IMR-90 (cell line): ENCODE measurements at regions not wholly inside any gene's neighbourhood (a gene's known extent, or its start where the extent isn't known, plus 50 kb on each side); places are given as distances from the start of the nearest gene placed in this dataset.

Source experiments
- ATAC-seq: fragments of 200-7000 bp; cut with Tn5 transposase; 2 replicates; pipeline ENCODE4 v1.9.1; 2020; ENCODE audit warnings: low read depth, mild to moderate bottlenecking, moderate library complexity
- BruUV-seq: library from RNA; stranded (reverse); fragments of 400-500 nt; replicated peaks from 2 replicates; lab custom pipeline; 2021; lab: Mats Ljungman, UMichigan
- CTCF ChIA-PET: fragments of 300-600 bp; formaldehyde crosslinking; extraction: SDS; loops from one replicate; lab custom pipeline; 2021; ENCODE audit warnings: antibody characterized with exemption; lab: Yijun Ruan, JAX
- POLR2A ChIA-PET: fragments of 300-600 bp; sonication (Branson Sonifier 250); formaldehyde crosslinking; loops from one replicate; lab custom pipeline; 2022; ENCODE audit warnings: antibody characterized with exemption; ENCODE audit not compliant: unreplicated experiment; lab: Charles Lee
- DNase-seq: peaks from one replicate; pipeline ENCODE4 v3.0.0; 2013
- H2AFZ ChIP-seq: replicated peaks from 2 replicates; pipeline ENCODE3; 2013; ENCODE audit warnings: low read length, mild to moderate bottlenecking; ENCODE audit not compliant: poor library complexity
- H2AK5ac ChIP-seq: 2 replicates; pipeline ENCODE4 v1.6.1; 2013; ENCODE audit warnings: low read depth, low read length, inconsistent platforms
- H2AK9ac ChIP-seq: replicated peaks from 2 replicates; pipeline ENCODE3; 2013; ENCODE audit warnings: mild to moderate bottlenecking, low read depth, low read length, moderate library complexity; ENCODE audit not compliant: poor library complexity
- H2BK120ac ChIP-seq: 2 replicates; pipeline ENCODE4 v1.6.1; 2013; ENCODE audit warnings: low read depth, low read length, inconsistent platforms
- H2BK15ac ChIP-seq: 3 replicates; pipeline ENCODE4 v1.6.1; 2013; ENCODE audit warnings: low read depth, low read length, inconsistent platforms
- H2BK20ac ChIP-seq: 2 replicates; pipeline ENCODE4 v1.6.1; 2013; ENCODE audit warnings: low read depth, mild to moderate bottlenecking, inconsistent platforms, low read length, moderate library complexity
- H2BK5ac ChIP-seq: 2 replicates; pipeline ENCODE4 v1.6.1; 2013; ENCODE audit warnings: mild to moderate bottlenecking, low read depth, low read length, inconsistent platforms; ENCODE audit not compliant: poor library complexity, severe bottlenecking
- H3K14ac ChIP-seq: replicated peaks from 2 replicates; pipeline ENCODE4 v1.6.1; 2013; ENCODE audit warnings: low read depth, low read length, inconsistent platforms
- H3K18ac ChIP-seq: 2 replicates; pipeline ENCODE4 v1.6.1; 2013; ENCODE audit warnings: low read depth, low read length, control low read depth
- H3K23ac ChIP-seq: 2 replicates; pipeline ENCODE4 v1.6.1; 2013; ENCODE audit warnings: low read depth, low read length, inconsistent platforms
- H3K27ac ChIP-seq: 2 replicates; pipeline ENCODE4 v1.5.1; 2013; ENCODE audit warnings: mild to moderate bottlenecking, control low read depth, low read length; ENCODE audit not compliant: insufficient read depth
- H3K27me3 ChIP-seq: 2 replicates; pipeline ENCODE4 v1.6.1; 2013; ENCODE audit warnings: low read length; ENCODE audit not compliant: control insufficient read depth, insufficient read depth
- H3K36me3 ChIP-seq: 2 replicates; pipeline ENCODE4 v1.6.1; 2013; ENCODE audit warnings: low read length, mixed read lengths; ENCODE audit not compliant: control insufficient read depth, insufficient read depth
- H3K4ac ChIP-seq: 2 replicates; pipeline ENCODE4 v1.6.1; 2013; ENCODE audit warnings: low read depth, low read length, inconsistent platforms
- H3K4me1 ChIP-seq: 2 replicates; pipeline ENCODE4 v1.6.1; 2013; ENCODE audit warnings: low read length, mixed read lengths; ENCODE audit not compliant: control insufficient read depth, insufficient read depth
- H3K4me2 ChIP-seq: 2 replicates; pipeline ENCODE4 v1.6.1; 2013; ENCODE audit warnings: low read depth, mild to moderate bottlenecking, control low read depth, low read length, moderate library complexity
- H3K4me3 ChIP-seq: 2 replicates; pipeline ENCODE4 v1.5.1; 2013; ENCODE audit warnings: low read depth, mild to moderate bottlenecking, control low read depth, low read length, moderate library complexity; ENCODE audit not compliant: insufficient read depth
- H3K56ac ChIP-seq: 2 replicates; pipeline ENCODE4 v1.6.1; 2013; ENCODE audit warnings: low read length, inconsistent platforms; ENCODE audit not compliant: insufficient read depth; ENCODE audit errors: extremely low read depth
- H3K79me1 ChIP-seq, 2 experiments: 2 replicates each; pipeline ENCODE4 v1.6.1; 2013; ENCODE audit warnings: low read length in 2 of 2, inconsistent platforms in 1 of 2, low read depth in 1 of 2
- H3K9ac ChIP-seq: 2 replicates; pipeline ENCODE4 v1.6.1; 2013; ENCODE audit warnings: low read depth, low read length, control low read depth
- H3K9me1 ChIP-seq: 2 replicates; pipeline ENCODE4 v1.6.1; 2013; ENCODE audit warnings: low read length, inconsistent platforms; ENCODE audit not compliant: insufficient read depth
- H3K9me3 ChIP-seq: 2 replicates; pipeline ENCODE4 v1.6.1; 2013; ENCODE audit warnings: low read length; ENCODE audit not compliant: control insufficient read depth, insufficient read depth
- H4K20me1 ChIP-seq: 2 replicates; pipeline ENCODE4 v1.6.1; 2013; ENCODE audit warnings: low read length, inconsistent platforms; ENCODE audit not compliant: insufficient read depth
- H4K5ac ChIP-seq: 2 replicates; pipeline ENCODE4 v1.6.1; 2013; ENCODE audit warnings: mild to moderate bottlenecking, low read depth, low read length, control low read depth
- H4K8ac ChIP-seq, 2 experiments: 2 replicates each; pipeline ENCODE4 v1.6.1; 2013; ENCODE audit warnings: low read depth in 2 of 2, low read length in 2 of 2, control low read depth in 1 of 2, inconsistent platforms in 1 of 2
- H4K91ac ChIP-seq: 2 replicates; pipeline ENCODE4 v1.6.1; 2013; ENCODE audit warnings: low read depth, low read length, inconsistent platforms; ENCODE audit not compliant: insufficient read depth
- CHD1 ChIP-seq: IDR thresholded peaks from 2 replicates; pipeline ENCODE4 v1.6.1; 2012; ENCODE audit warnings: low read depth, low read length, improper control_type of control experiment
- MAFK ChIP-seq: IDR thresholded peaks from 2 replicates; pipeline ENCODE4 v1.6.1; 2012; ENCODE audit warnings: low read depth, low read length, improper control_type of control experiment
- MXI1 ChIP-seq: IDR thresholded peaks from 2 replicates; pipeline ENCODE4 v1.6.1; 2012; ENCODE audit warnings: low read depth, mild to moderate bottlenecking, low read length, moderate library complexity, borderline replicate concordance
- POLR2A ChIP-seq: IDR thresholded peaks from 2 replicates; pipeline ENCODE4 v1.6.1; 2012; ENCODE audit warnings: mild to moderate bottlenecking, low read depth, low read length
- RAD21 ChIP-seq: IDR thresholded peaks from 2 replicates; pipeline ENCODE4 v1.6.1; 2012; ENCODE audit warnings: low read length, improper control_type of control experiment
- SMC3 ChIP-seq: fragments of 150-350 bp; IDR thresholded peaks from 2 replicates; pipeline ENCODE4 v1.6.1; 2016; ENCODE audit warnings: low read depth, mild to moderate bottlenecking, antibody characterized with exemption, low read length, moderate library complexity
- WGBS, 2 experiments: methylation state at CpG; one replicate each; pipeline versions ENCODE4 v1.1.5 to v1.1.7; 2013; ENCODE audit warnings: missing lambda C conversion rate in 2 of 2; ENCODE audit not compliant: insufficient read length in 1 of 2; ENCODE audit errors: extremely low coverage in 2 of 2; 5-methylcytosine and 5-hydroxymethylcytosine counted together
- dilution Hi-C: fragments of 300-500 bp; cut with HindIII; formaldehyde crosslinking; loops from one replicate; pipeline ENCODE4 v1.14.3; 2018; ENCODE audit warnings: low sequenced_read_pairs; ENCODE audit not compliant: unreplicated experiment
- in situ Hi-C: fragments of 300-500 bp; cut with MboI; formaldehyde crosslinking; loops from 3 replicates; pipeline ENCODE4 v1.14.3; 2019; ENCODE audit warnings: low sequenced_read_pairs, inconsistent platforms, mixed read lengths
- intact Hi-C: fragments of 100-400 bp; cut with micrococcal nuclease; formaldehyde crosslinking; loops from 2 replicates; pipeline ENCODE4 v1.10.0; 2022
- TF ChIP-seq, protein P1 (sequence below): conservative IDR thresholded peaks from 2 replicates; pipeline ENCODE4 v1.5.1; 2012; ENCODE audit warnings: mild to moderate bottlenecking, low read depth, low read length, improper control_type of control experiment
- TF ChIP-seq, protein P2 (sequence below): fragments of 150-350 bp; IDR thresholded peaks from 2 replicates; pipeline ENCODE4 v1.6.1; 2017; ENCODE audit warnings: mild to moderate bottlenecking, antibody characterized with exemption, low read length, low read depth

DNA sequence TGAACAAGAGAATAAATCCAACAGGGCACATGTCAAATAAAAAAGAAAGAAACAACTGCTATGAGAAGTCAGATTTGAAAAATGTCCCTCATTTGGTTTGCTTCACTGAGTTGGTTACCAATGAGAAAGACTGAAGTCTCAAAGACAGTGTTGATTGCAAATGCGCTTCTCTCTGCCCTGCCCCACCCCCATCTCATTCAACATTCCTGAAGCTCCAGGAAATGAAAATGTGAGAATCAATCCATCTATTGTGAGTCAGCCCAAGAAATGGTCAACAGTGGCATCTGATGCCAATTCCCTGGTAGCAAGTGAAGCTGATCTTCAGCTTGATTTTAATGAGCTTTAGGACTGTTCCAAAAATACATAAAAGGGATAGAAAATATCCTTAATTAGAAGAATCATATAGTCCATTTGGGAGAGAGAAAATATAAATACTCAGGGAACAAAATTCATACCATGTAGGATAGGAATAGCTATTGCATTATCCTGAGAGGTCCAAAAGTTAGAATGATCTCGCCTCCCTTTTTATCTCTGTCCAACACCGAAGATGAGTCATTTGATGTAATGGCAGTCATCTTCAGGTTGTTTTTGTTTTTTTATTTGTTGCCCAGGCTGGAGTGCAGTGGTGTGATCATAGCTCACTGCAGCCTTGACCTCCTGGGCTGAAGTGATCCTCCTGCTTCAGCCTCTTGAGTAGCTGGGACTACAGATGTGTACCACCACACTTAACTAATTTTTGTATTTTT lies 200.3 kb upstream of the UMPS start:
- no peak for TF ChIP-seq MXI1
- no peak for TF ChIP-seq CHD1
- TF ChIP-seq RAD21: no peak
- TF ChIP-seq, protein P1, sequence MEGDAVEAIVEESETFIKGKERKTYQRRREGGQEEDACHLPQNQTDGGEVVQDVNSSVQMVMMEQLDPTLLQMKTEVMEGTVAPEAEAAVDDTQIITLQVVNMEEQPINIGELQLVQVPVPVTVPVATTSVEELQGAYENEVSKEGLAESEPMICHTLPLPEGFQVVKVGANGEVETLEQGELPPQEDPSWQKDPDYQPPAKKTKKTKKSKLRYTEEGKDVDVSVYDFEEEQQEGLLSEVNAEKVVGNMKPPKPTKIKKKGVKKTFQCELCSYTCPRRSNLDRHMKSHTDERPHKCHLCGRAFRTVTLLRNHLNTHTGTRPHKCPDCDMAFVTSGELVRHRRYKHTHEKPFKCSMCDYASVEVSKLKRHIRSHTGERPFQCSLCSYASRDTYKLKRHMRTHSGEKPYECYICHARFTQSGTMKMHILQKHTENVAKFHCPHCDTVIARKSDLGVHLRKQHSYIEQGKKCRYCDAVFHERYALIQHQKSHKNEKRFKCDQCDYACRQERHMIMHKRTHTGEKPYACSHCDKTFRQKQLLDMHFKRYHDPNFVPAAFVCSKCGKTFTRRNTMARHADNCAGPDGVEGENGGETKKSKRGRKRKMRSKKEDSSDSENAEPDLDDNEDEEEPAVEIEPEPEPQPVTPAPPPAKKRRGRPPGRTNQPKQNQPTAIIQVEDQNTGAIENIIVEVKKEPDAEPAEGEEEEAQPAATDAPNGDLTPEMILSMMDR: no peak
- TF ChIP-seq MAFK: no peak
- TF ChIP-seq, protein P2, sequence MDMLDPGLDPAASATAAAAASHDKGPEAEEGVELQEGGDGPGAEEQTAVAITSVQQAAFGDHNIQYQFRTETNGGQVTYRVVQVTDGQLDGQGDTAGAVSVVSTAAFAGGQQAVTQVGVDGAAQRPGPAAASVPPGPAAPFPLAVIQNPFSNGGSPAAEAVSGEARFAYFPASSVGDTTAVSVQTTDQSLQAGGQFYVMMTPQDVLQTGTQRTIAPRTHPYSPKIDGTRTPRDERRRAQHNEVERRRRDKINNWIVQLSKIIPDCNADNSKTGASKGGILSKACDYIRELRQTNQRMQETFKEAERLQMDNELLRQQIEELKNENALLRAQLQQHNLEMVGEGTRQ: no peak
- no peak for TF ChIP-seq SMC3
- no peak for TF ChIP-seq POLR2A
- dilution Hi-C loops (no loop called here), in situ Hi-C loops (no loop called here), intact Hi-C loops (no loop called here)
- H2BK5ac ChIP-seq: no peak overlapping the region
- POLR2A ChIA-PET: interaction anchor here (0.5 to 0.6 kb wide), 2 partner anchors 15 to 17 kb away, joined by 3 to 4 read pairs; no protein-coding TSS in a partner anchor
- H3K9ac ChIP-seq: no peak overlapping the region
- no peak overlapping the region for H4K5ac ChIP-seq
- H3K9me1 ChIP-seq: no peaks in the 10 kb centered on the region
- no peaks in the 10 kb centered on the region for H3K4me1 ChIP-seq
- DNase-seq: no peak
- H2AK9ac ChIP-seq: no peak overlapping the region
- no TSS peak for BruUV-seq
- no peak overlapping the region for H2BK15ac ChIP-seq
- no peak overlapping the region for H3K4ac ChIP-seq
- H4K20me1 ChIP-seq: no peaks in the 10 kb centered on the region
- H2BK20ac ChIP-seq: no peak overlapping the region
- H2AFZ ChIP-seq: no peak overlapping the region
- H3K27me3 ChIP-seq: peaks cover 3% of the 10 kb centered on the region
- H3K4me3 ChIP-seq: no peak overlapping the region
- no peaks in the 10 kb centered on the region for H3K79me1 ChIP-seq
- H3K23ac ChIP-seq: no peak overlapping the region
- no peak overlapping the region for H3K4me2 ChIP-seq
- ATAC-seq: no peak
- no peak overlapping the region for H3K18ac ChIP-seq
- no peak overlapping the region for H3K27ac ChIP-seq
- no peak overlapping the region for H2BK120ac ChIP-seq
- H3K9me3 ChIP-seq: peaks cover under 1% of the 10 kb centered on the region; the same call in 1 of the 2 replicates
- H4K8ac ChIP-seq: no peak overlapping the region
- CTCF ChIA-PET: no interaction called here
- WGBS, 2 experiments: no CpG with 5 or more reads among the region's 3 CpGs
- H2AK5ac ChIP-seq: no peak overlapping the region
- H3K36me3 ChIP-seq: no peaks in the 10 kb centered on the region
- H3K14ac ChIP-seq: no peak overlapping the region
- no peak overlapping the region for H3K56ac ChIP-seq
- H4K91ac ChIP-seq: no peak overlapping the region
